HG03108 (cell line): ENCODE measurements at regions not wholly inside any gene's neighbourhood (a gene's known extent, or its start where the extent isn't known, plus 50 kb on each side); places are given as distances from the start of the nearest gene placed in this dataset.
"Not testable (repeated sequence)": the region's sequence is repeated elsewhere in the genome, so short reads cannot be mapped to it uniquely, and the experiment has no call there.

Experiments
- ATAC-seq: cut with Tn5 transposase; IDR thresholded peaks from one replicate; pipeline ENCODE4 v1.9.1; 2021; ENCODE audit warnings: moderate library complexity; ENCODE audit not compliant: unreplicated experiment

- ATAC-seq = no peak
Observed at GRCh38 chr2:180614776-180615175, 365.6 kb upstream of the UBE2E3 start.

DNA sequence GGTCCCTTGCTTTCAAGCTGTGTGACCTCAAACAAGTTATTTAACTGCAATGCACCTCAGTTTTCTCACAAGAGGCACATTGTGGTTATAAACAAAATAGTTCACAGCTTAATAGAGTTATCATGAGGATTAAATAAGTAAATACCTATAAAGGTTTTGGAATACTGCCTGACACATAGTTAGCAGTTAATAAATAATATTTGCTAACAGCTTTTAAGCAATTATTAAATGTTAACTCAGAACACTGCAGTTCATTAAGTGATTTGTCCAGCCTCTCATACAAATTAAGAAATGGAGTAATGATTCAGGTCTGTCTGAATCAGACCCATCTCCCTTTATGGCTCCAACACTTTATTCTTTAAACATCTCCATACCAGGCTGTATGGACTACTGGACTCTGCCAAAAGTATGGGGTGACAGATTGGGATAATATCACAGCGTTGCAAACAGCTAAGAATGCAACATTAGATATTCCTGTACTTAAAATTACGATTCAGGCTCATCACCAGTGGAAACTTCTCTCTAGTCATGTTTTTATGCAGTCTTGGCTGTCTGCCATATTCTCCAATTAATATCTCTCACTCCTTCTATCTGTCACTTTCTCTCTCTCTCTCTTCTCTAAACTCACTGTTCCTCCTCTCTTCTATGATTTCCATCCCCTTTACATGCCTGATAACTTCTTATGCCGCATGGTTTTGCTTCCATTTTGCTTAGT is 370.6 kb upstream of the UBE2E3 start:
- ATAC-seq = no peak

DNA sequence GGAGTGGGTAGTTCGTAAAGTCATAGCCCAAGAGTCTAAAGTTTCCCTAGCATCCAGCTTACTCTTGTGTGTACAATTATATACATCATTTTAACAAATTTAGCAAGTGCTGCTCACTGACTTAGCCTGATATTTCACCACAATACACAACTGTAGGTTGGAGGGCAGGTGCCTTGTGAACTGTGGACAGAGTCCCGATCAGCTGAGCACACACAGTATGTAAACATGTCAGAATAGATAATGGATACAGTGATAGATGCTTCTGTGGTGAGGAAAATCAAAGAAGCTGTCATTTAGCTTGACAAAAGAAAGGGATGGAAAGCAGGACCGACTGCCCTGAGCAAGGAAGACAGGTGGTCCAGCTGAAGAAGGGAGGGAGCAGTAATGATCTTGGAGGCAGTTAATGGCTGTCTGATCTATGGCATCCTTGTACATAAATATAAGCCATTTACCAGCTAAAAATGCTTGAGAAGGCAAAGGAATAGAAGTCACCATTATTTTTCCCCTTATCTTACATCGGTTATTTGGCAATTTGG is 372.8 kb upstream of the UBE2E3 start:
- no peak for ATAC-seq

- no peak for ATAC-seq
Observed at GRCh38 chr2:180604077-180604476, 376.3 kb upstream of the UBE2E3 start.

GRCh38 chr2:180601016-180601415 is 379.4 kb upstream of the UBE2E3 start:
- no peak for ATAC-seq

GRCh38 chr2:180599804-180600203 is 380.6 kb upstream of the UBE2E3 start:
- no peak for ATAC-seq

DNA sequence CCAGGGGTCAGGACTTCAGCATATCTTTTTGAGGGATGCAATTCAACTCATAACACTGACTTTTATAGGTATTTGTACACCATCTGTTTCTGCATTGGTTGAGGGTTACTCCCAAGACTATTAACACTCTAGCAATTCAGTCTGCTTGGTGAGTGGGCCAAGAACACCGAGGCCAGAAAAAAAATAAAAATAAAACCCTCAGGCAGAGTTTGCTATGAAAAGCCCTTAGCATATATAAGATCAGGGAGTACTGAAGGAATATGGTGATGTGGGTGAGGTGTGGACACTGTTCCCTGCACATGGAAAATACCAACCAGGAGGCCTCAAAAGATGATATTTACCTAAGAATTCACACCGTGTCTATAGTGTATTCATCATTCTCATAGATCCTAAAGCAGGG is 383.2 kb upstream of the UBE2E3 start:
- ATAC-seq = no peak

GRCh38 chr2:180596453-180596852 is 384.0 kb upstream of the UBE2E3 start:
- no peak for ATAC-seq

- no peak for ATAC-seq
Observed at GRCh38 chr2:180591947-180592346, 388.5 kb upstream of the UBE2E3 start.

DNA sequence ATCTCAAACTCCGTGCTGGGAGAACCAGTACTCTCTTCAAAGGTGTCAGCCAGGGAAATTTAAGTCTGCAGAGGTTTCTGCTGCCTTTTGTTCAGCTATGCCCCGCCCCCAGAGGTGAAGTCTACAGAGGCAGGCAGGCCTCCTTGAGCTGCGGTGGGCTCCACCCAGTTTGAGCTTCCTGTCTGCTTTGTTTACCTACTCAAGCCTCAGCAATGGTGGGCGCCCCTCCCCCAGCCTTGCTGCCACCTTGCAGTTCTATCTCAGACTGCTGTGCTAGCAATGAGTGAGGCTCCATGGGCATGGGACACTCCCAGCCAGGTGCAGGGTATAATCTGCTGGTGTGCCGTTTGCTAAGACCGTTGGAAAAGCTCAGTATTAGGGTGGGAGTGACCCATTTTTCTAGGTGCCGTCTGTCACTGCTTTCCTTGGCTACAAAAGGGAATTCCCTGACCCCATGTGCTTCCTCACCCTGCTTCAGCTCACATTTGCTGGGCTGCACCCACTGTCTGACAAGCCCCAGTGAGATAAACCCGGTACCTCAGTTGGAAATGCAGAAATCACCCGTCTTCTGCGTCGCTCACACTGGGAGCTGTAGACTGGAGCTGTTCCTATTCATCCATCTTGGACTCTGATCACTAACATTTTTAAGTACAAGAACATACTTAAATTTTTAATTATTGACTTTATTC is 389.2 kb upstream of the UBE2E3 start:
- not testable (repeated sequence) for ATAC-seq

DNA sequence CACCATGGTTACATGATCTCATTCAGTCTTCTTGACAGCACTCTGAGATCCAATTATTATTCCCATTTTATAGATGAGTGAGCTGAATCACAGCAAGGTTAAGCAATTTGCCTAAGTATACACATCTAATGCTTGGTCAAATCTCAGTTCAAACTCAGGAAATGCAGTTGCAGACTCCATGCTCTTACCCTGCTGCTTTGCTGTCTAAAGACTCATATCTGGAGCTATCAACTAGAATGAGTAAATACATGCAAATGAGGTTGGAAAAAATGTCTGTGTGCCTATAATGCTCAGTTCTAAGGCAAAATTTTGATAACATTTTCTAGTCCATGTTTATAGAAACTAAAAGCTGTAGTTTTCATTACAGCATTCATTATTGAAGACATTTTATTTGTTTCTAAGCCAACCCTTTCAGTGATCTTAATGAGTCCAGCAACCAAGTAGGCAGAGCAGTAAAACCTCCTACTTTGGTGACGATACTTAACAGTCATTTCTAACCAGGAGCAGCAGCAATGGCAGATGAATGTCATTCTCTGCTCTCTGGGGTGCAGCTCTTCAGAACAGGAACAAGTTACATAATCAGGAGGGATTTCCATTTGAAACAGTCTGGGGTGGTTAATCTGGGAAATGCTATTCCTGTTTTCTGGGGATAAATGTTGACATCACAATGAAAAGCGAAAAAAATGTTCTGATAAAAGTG is 396.8 kb upstream of the UBE2E3 start:
- no peak for ATAC-seq

DNA sequence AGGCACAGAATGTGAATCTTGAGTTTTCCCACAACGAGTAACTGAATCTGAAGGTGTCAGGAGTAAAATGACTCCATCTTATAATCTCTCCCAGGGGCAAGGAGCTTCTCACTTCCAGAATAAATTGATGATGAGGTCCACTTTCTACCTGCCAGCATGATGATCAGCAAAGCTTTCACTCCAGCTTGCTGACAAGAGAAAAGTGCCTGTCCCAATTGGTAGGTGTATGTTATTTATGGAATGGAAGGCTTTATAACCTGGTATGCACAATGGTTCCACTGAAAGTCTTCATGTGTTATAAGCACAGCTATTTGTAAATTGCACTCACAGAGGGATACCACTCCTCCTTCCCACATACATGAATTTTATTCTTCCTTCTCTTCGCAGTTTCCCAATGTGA is 401.0 kb upstream of the UBE2E3 start:
- no peak for ATAC-seq

GRCh38 chr2:180578441-180578840 is 402.0 kb upstream of the UBE2E3 start:
- ATAC-seq = no peak

GRCh38 chr2:180577567-180577966 is 402.8 kb upstream of the UBE2E3 start:
- ATAC-seq = no peak

- no peak for ATAC-seq
Observed at GRCh38 chr2:180573951-180574350, 406.5 kb upstream of the UBE2E3 start.

DNA sequence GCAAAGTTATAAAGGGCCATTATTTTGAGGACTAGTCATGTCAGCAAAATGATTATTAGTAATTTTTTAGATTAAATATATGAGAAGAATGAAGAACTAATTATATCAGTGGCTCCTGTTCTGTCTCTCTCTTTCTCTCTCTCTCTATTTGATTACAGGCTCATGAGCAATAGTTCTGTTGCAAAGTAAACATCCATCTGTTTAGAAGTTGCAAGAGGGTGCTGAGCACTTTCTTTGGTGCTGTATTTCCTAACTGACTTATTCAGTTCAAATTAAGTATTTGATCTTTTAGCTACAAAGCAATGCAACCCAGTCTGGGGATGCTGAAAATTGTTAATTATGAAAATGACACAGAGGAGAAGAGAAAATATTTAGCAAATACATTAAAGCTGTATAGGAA is 408.1 kb upstream of the UBE2E3 start:
- ATAC-seq = no peak

- no peak for ATAC-seq
Observed at GRCh38 chr2:180571559-180571958, 408.8 kb upstream of the UBE2E3 start.

- ATAC-seq = no peak
Observed at GRCh38 chr2:180570864-180571263, 409.5 kb upstream of the UBE2E3 start.

DNA sequence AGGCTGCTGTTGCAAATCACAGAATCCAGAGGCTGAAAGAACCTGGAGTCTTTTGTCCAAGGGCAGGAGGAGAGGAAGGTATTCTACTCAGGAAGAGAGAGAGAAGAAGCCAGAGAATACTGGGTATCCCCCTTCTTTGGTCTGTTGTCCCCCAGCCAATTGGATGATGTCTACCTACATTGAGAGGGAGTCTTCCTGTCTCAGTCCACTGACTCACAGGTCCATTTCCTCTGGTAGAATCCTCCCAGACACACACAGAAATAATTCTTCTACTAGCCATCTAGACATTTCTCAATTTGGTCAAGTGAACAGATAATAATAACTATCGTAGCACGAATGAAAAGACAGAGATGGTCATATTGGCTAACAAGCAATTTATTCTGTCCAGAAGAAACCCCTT is 416.4 kb upstream of the UBE2E3 start:
- ATAC-seq = no peak

DNA sequence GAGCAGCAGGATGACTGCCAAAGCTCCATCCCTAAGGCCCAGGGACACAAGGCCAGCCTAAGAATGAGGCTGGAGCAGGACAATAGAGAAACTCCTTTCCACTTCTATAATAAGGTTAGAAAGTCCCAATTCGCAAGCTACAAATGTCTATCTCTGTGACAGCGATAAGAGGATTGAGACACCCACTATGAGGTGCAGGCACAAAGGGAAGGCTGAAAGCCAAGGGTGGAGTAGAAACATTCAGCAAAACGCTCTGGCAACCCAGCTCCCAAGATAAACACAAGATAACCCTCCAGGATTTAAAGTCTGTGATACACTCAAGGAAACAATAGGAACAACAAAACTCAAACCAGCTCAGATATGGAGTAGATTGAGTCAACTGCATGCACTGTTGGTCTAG is 418.0 kb upstream of the UBE2E3 start:
- no peak for ATAC-seq

DNA sequence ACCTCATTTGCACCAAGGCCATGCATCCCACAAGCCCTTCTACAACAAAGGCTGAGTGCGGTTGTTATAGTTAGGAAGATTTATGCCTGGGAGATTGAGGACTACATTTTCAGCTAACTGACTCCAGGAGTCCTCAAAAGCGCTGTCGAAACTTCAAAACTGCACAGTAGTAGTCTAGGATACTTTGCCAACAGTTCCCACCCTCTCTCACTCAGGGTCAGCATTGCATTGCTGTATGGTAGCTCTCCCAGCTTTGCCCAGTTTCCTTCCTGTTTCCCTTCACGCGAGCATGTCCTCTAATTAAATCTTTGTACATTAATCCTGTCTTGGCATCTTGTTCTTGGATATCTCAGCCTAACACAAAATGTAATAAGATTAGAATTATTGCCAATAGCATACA is 420.6 kb upstream of the UBE2E3 start:
- no peak for ATAC-seq

DNA sequence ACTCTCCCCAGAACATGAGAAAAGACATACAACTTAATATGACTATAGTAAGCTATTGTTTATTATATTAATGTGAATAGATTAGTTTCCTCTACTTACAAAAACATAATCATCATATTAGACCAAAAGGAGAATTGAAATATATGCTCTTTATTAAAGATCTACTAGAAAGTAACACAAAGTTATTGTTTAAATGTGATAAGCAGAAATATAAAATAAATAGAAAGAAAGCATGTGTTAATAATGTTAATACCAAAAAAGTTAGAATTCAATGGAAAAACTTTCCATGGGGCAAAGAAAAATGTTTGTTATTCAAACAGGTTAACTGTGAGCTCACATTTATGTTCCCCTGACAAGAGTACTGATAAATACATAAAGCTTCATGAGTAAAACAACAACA is 421.4 kb upstream of the UBE2E3 start:
- ATAC-seq = no peak
